ENCODE measurements at regions not wholly inside any gene's neighbourhood (a gene's known extent, or its start where the extent isn't known, plus 50 kb on each side); places are given as distances from the start of the nearest gene placed in this dataset.
"Not testable (repeated sequence)": the region's sequence is repeated elsewhere in the genome, so short reads cannot be mapped to it uniquely, and the experiment has no call there.

GRCh38 chr2:22185251-22185650 lies 1061.5 kb downstream of the TDRD15 start (continued):
- TF ChIP-seq GABPB1 (CRISPR knock-in tag; IDR thresholded peaks at IDR 0.05): no peak
- TF ChIP-seq CREB1 (CRISPR knock-in tag; IDR thresholded peaks at IDR 0.05): no peak
- TF ChIP-seq, protein P1, sequence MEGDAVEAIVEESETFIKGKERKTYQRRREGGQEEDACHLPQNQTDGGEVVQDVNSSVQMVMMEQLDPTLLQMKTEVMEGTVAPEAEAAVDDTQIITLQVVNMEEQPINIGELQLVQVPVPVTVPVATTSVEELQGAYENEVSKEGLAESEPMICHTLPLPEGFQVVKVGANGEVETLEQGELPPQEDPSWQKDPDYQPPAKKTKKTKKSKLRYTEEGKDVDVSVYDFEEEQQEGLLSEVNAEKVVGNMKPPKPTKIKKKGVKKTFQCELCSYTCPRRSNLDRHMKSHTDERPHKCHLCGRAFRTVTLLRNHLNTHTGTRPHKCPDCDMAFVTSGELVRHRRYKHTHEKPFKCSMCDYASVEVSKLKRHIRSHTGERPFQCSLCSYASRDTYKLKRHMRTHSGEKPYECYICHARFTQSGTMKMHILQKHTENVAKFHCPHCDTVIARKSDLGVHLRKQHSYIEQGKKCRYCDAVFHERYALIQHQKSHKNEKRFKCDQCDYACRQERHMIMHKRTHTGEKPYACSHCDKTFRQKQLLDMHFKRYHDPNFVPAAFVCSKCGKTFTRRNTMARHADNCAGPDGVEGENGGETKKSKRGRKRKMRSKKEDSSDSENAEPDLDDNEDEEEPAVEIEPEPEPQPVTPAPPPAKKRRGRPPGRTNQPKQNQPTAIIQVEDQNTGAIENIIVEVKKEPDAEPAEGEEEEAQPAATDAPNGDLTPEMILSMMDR (IDR thresholded peaks at IDR 0.05): no peak
- no peak for TF ChIP-seq FOXK1 (CRISPR knock-in tag; IDR thresholded peaks at IDR 0.05)
- no peak for TF ChIP-seq SMAD3 (CRISPR knock-in tag; IDR thresholded peaks at IDR 0.05; ENCODE audit: borderline replicate concordance)
- no peak for TF ChIP-seq JAZF1 (CRISPR knock-in tag; IDR thresholded peaks at IDR 0.05)

- H3K27me3 Mint-ChIP-seq (ENCODE audit: low read depth); CTCF ChIA-PET: not testable (repeated sequence)
- peaks cover 13% of the 10 kb centered on the region for H3K9me3 Mint-ChIP-seq
These were observed 1062.6 kb downstream of the TDRD15 start for GRCh38 chr2:22186261-22186828.

DNA sequence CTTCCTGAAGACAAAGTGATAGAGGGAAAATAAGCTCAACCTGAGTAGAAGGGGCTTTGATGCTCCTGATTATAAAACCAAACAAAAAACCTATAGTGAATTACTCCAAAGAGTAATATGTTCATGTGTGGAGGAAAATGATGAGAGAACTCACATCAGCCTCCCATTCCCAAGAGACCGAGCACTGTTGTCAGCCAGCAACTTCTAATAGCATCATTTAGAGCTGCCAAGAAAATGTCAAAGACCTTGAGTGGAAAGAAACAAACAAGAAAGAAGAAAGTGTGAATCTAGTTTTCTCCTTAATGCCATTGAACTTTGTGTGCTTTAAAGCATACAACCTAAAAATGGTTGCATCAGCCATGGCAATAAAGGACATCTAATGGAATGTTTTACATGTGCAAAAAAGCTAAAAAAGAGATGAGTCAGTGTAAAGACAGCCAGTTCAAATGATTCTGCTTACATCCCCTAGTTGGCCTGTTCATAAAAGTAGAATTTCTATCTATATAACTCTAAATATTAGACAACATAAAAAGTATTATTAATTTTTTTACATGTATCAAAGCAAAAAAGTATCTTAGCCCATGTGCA lies 1066.2 kb downstream of the TDRD15 start:
- TF ChIP-seq ATF3 (CRISPR knock-in tag; conservative IDR thresholded peaks at IDR 0.05) (no peak), NFYB (CRISPR knock-in tag; conservative IDR thresholded peaks at IDR 0.05; ENCODE audit: low read depth) (no peak), CREM (CRISPR knock-in tag; IDR thresholded peaks at IDR 0.05) (no peak), JAZF1 (CRISPR knock-in tag; IDR thresholded peaks at IDR 0.05) (no peak), ZNF232 (CRISPR knock-in tag; IDR thresholded peaks at IDR 0.05) (no peak), NR1H2 (CRISPR knock-in tag; IDR thresholded peaks at IDR 0.05) (no peak), ZSCAN18 (CRISPR knock-in tag; IDR thresholded peaks at IDR 0.05) (no peak), TEAD4 (CRISPR knock-in tag; IDR thresholded peaks at IDR 0.05) (no peak)
- TF ChIP-seq, protein P2, sequence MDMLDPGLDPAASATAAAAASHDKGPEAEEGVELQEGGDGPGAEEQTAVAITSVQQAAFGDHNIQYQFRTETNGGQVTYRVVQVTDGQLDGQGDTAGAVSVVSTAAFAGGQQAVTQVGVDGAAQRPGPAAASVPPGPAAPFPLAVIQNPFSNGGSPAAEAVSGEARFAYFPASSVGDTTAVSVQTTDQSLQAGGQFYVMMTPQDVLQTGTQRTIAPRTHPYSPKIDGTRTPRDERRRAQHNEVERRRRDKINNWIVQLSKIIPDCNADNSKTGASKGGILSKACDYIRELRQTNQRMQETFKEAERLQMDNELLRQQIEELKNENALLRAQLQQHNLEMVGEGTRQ (CRISPR knock-in tag; IDR thresholded peaks at IDR 0.05): no peak
- ATAC-seq (no peak), DNase-seq (ENCODE audit: low spot score) (no peak)
- H3K4me3 Mint-ChIP-seq: no peak overlapping the region
- POLR2A ChIA-PET: no interaction called here
- CTCF ChIA-PET: no interaction called here
- peaks cover 28% of the 10 kb centered on the region for H3K4me1 Mint-ChIP-seq
- H3K36me3 Mint-ChIP-seq: peaks cover 9% of the 10 kb centered on the region
- H3K27me3 Mint-ChIP-seq (ENCODE audit: low read depth): peaks cover 20% of the 10 kb centered on the region
- no peak overlapping the region for H3K27ac Mint-ChIP-seq
- peaks cover 13% of the 10 kb centered on the region for H3K9me3 Mint-ChIP-seq

More at GRCh38 chr2:22186261-22186828, 1062.6 kb downstream of the TDRD15 start:
- DNase-seq (ENCODE audit: low spot score); H3K27ac Mint-ChIP-seq; H3K36me3 Mint-ChIP-seq; ATAC-seq; H3K4me3 Mint-ChIP-seq; H3K4me1 Mint-ChIP-seq; POLR2A ChIA-PET: not testable (repeated sequence)

DNA sequence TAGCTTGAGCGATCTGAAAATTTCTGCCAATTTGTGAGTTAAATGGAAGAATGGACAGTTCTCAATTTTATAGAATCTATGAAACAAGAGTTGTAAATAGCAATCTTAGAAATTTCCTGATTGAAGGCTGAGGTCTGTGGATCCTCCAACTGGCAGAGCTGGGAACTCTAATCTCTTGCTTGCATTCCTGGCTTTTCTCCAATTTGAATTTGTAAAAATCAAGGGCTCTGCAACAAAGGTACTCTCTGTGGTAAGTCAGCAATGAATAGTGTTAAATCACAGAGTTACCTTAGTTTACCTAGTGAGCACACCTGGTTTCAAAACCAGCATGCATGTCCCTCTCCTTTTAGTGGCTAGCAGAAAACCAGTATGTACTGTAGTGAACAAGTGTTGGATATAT lies 1070.5 kb downstream of the TDRD15 start:
- peaks cover 39% of the 10 kb centered on the region for H3K4me1 Mint-ChIP-seq
- DNase-seq (ENCODE audit: low spot score): no peak
- H3K27me3 Mint-ChIP-seq (ENCODE audit: low read depth): peaks cover 20% of the 10 kb centered on the region

More for the DNA sequence above, 1070.5 kb downstream of the TDRD15 start:
- peak; percentile 86 for ATAC-seq
- TF ChIP-seq EMX1 (CRISPR knock-in tag; IDR thresholded peaks at IDR 0.05) (no peak), RELA (CRISPR knock-in tag; IDR thresholded peaks at IDR 0.05; ENCODE audit: borderline replicate concordance) (no peak), PRDM15 (CRISPR knock-in tag; IDR thresholded peaks at IDR 0.05) (no peak), PRRX2 (CRISPR knock-in tag; IDR thresholded peaks at IDR 0.05) (no peak)
- TF ChIP-seq, protein P2 (CRISPR knock-in tag; IDR thresholded peaks at IDR 0.05): no peak
- Mint-ChIP-seq H3K9me3 (no peaks in the 10 kb centered on the region; the same call in 1 of the 2 replicates), H3K36me3 (no peaks in the 10 kb centered on the region), H3K4me3 (0 out of 2 replicates have a peak overlapping the region, but pooled peaks have one; percentile 0), H3K27ac (no peak overlapping the region)
- ChIA-PET CTCF (no interaction called here), POLR2A (no interaction called here)

Measured in WTC11 (cell line).